ENCODE measurements at regions not wholly inside any gene's neighbourhood (a gene's known extent, or its start where the extent isn't known, plus 50 kb on each side); places are given as distances from the start of the nearest gene placed in this dataset.
A peak's percentile ranks its signal among the peaks of the same experiment; 100 is the strongest.

- Histone ChIP-seq H3K27ac (no peak overlapping the region), H3K27me3 (no peaks in the 10 kb centered on the region), H3K36me3 (no peaks in the 10 kb centered on the region), H3K4me3 (no peak overlapping the region), H3K9me3 (no peaks in the 10 kb centered on the region), H3K4me1 (peaks cover 48% of the 10 kb centered on the region)
- intact Hi-C loops (cut with DNase I): no loop called here
- DNase-seq (ENCODE audit: extremely low spot score in 2 of 2): no peak
- TF ChIP-seq POLR2A (IDR thresholded peaks at IDR 0.05) (no peak), POLR2AphosphoS5 (IDR thresholded peaks at IDR 0.05; ENCODE audit: insufficient read depth in 1 of 2, low read depth in 1 of 2) (peak; percentile 12 to 37), CTCF (IDR thresholded peaks at IDR 0.05) (no peak)
Measured at GRCh38 chr18:10374636-10375293, 79.7 kb upstream of the APCDD1 start.

- no peak for TF ChIP-seq POLR2AphosphoS5 (IDR thresholded peaks at IDR 0.05; ENCODE audit: insufficient read depth in 1 of 2, low read depth in 1 of 2)
- TF ChIP-seq CTCF (IDR thresholded peaks at IDR 0.05): no peak
- no peak for TF ChIP-seq POLR2A (IDR thresholded peaks at IDR 0.05)
- H3K9me3 ChIP-seq: no peaks in the 10 kb centered on the region
- H3K4me1 ChIP-seq: peaks cover 48% of the 10 kb centered on the region
- DNase-seq (ENCODE audit: extremely low spot score in 2 of 2): no peak
- no peaks in the 10 kb centered on the region for H3K27me3 ChIP-seq
- intact Hi-C loops (cut with DNase I): no loop called here
- H3K36me3 ChIP-seq: no peaks in the 10 kb centered on the region
- H3K4me3 ChIP-seq: no peak overlapping the region
- no peak overlapping the region for H3K27ac ChIP-seq
Measured at GRCh38 chr18:10376731-10377130, 77.7 kb upstream of the APCDD1 start.

- H3K4me3 ChIP-seq: no peak overlapping the region
- no peak for TF ChIP-seq POLR2AphosphoS5 (IDR thresholded peaks at IDR 0.05; ENCODE audit: insufficient read depth in 1 of 2, low read depth in 1 of 2)
- TF ChIP-seq POLR2A (IDR thresholded peaks at IDR 0.05): no peak
- no peak for TF ChIP-seq CTCF (IDR thresholded peaks at IDR 0.05)
- peaks cover 48% of the 10 kb centered on the region for H3K4me1 ChIP-seq
- DNase-seq (ENCODE audit: extremely low spot score in 2 of 2): no peak
- H3K9me3 ChIP-seq: no peaks in the 10 kb centered on the region
- no peaks in the 10 kb centered on the region for H3K36me3 ChIP-seq
- H3K27ac ChIP-seq: no peak overlapping the region
- H3K27me3 ChIP-seq: no peaks in the 10 kb centered on the region
- intact Hi-C loops (cut with DNase I): no loop called here
Measured at GRCh38 chr18:10377956-10378355, 76.5 kb upstream of the APCDD1 start.

- intact Hi-C loops (cut with DNase I): no loop called here
- no peak for TF ChIP-seq POLR2A (IDR thresholded peaks at IDR 0.05)
- TF ChIP-seq POLR2AphosphoS5 (IDR thresholded peaks at IDR 0.05; ENCODE audit: insufficient read depth in 1 of 2, low read depth in 1 of 2): no peak
- Histone ChIP-seq H3K27me3 (no peaks in the 10 kb centered on the region), H3K27ac (no peak overlapping the region), H3K4me1 (peaks cover 42% of the 10 kb centered on the region), H3K9me3 (no peaks in the 10 kb centered on the region), H3K36me3 (no peaks in the 10 kb centered on the region), H3K4me3 (no peak overlapping the region)
- DNase-seq (ENCODE audit: extremely low spot score in 2 of 2): no peak
Measured at GRCh38 chr18:10378688-10379420, 75.6 kb upstream of the APCDD1 start.

GRCh38 chr18:10379522-10379921, 74.9 kb upstream of the APCDD1 start:
- Histone ChIP-seq H3K4me1 (peaks cover 38% of the 10 kb centered on the region), H3K36me3 (no peaks in the 10 kb centered on the region), H3K4me3 (no peak overlapping the region), H3K9me3 (no peaks in the 10 kb centered on the region), H3K27me3 (no peaks in the 10 kb centered on the region), H3K27ac (no peak overlapping the region)
- DNase-seq (ENCODE audit: extremely low spot score in 2 of 2): no peak
- TF ChIP-seq CTCF (IDR thresholded peaks at IDR 0.05) (no peak), POLR2A (IDR thresholded peaks at IDR 0.05) (no peak), POLR2AphosphoS5 (IDR thresholded peaks at IDR 0.05; ENCODE audit: insufficient read depth in 1 of 2, low read depth in 1 of 2) (no peak)
- intact Hi-C loops (cut with DNase I): no loop called here
